ENCODE measurements at regions not wholly inside any gene's neighbourhood (a gene's known extent, or its start where the extent isn't known, plus 50 kb on each side); places are given as distances from the start of the nearest gene placed in this dataset.

DNA sequence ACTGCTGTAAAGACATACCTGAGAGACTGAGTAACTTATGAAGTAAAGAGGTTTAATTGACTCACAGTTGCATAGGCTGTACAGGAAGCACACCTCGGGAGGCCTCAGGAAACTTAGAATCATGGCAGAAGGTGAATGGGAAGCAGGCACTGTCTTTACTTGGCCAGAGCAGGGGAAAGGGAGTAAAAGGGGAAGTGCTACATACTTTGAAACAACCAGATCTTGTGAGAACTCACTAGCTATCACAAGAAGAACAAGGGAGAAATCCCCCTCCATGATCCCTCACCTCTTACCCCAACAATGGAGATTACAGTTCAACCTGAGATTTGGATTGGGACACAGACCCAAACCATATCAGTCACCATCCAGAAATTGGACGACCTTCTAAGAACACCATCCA lies 1285.8 kb upstream of the CDH9 start:
- Mint-ChIP-seq H3K27me3 (ENCODE audit: insufficient read depth) (peaks cover 1% of the 10 kb centered on the region; the same call in 1 of the 2 replicates), H3K36me3 (ENCODE audit: low read depth) (no peaks in the 10 kb centered on the region), H3K9me3 (peaks cover 15% of the 10 kb centered on the region), H3K27ac (no peak overlapping the region), H3K4me1 (ENCODE audit: low read depth) (no peaks in the 10 kb centered on the region), H3K4me3 (no peak overlapping the region)
- TF ChIP-seq, protein P1, sequence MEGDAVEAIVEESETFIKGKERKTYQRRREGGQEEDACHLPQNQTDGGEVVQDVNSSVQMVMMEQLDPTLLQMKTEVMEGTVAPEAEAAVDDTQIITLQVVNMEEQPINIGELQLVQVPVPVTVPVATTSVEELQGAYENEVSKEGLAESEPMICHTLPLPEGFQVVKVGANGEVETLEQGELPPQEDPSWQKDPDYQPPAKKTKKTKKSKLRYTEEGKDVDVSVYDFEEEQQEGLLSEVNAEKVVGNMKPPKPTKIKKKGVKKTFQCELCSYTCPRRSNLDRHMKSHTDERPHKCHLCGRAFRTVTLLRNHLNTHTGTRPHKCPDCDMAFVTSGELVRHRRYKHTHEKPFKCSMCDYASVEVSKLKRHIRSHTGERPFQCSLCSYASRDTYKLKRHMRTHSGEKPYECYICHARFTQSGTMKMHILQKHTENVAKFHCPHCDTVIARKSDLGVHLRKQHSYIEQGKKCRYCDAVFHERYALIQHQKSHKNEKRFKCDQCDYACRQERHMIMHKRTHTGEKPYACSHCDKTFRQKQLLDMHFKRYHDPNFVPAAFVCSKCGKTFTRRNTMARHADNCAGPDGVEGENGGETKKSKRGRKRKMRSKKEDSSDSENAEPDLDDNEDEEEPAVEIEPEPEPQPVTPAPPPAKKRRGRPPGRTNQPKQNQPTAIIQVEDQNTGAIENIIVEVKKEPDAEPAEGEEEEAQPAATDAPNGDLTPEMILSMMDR (IDR thresholded peaks at IDR 0.05), result no peak
- no peak for DNase-seq

- DNase-seq, result no peak
- H3K27me3 Mint-ChIP-seq (ENCODE audit: insufficient read depth), result no peaks in the 10 kb centered on the region; the same call in 1 of the 2 replicates
- no peak overlapping the region for H3K4me3 Mint-ChIP-seq
- TF ChIP-seq, protein P1 (IDR thresholded peaks at IDR 0.05), result no peak
- no peaks in the 10 kb centered on the region for H3K4me1 Mint-ChIP-seq (ENCODE audit: low read depth)
- no peaks in the 10 kb centered on the region for H3K36me3 Mint-ChIP-seq (ENCODE audit: low read depth)
- peaks cover 25% of the 10 kb centered on the region for H3K9me3 Mint-ChIP-seq
- H3K27ac Mint-ChIP-seq, result no peak overlapping the region
Observed at GRCh38 chr5:28313953-28314352, 1275.6 kb upstream of the CDH9 start.

GRCh38 chr5:28313321-28313951 lies 1275.0 kb upstream of the CDH9 start:
- H3K9me3 Mint-ChIP-seq, result peaks cover 23% of the 10 kb centered on the region
- H3K27ac Mint-ChIP-seq, result no peak overlapping the region
- no peaks in the 10 kb centered on the region for H3K36me3 Mint-ChIP-seq (ENCODE audit: low read depth)

DNA sequence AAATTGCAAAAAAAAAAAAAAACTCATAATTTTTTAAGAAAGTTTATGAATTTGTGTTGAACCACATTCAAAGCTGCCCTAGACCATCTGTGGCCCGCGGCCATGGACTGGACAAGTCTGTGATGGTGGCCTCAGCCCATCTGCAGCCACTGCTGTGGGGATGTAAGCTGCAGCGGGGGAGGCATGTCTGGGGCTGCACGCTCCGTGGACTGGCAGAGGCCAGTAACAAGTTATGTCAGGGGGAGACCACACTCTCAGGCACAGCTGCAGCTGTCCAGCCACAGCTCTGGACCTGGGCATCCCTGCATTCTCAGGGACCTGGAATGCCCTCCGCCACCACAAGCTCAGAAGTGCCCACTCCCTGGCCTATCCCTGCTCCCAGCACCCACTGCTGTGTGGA lies 1272.3 kb upstream of the CDH9 start:
- no peak overlapping the region for H3K4me3 Mint-ChIP-seq
- TF ChIP-seq, protein P1 (IDR thresholded peaks at IDR 0.05), result no peak
- no peak for DNase-seq
- H3K27ac Mint-ChIP-seq, result no peak overlapping the region
- H3K9me3 Mint-ChIP-seq, result peaks cover 22% of the 10 kb centered on the region
- H3K36me3 Mint-ChIP-seq (ENCODE audit: low read depth), result no peaks in the 10 kb centered on the region
- no peaks in the 10 kb centered on the region; the same call in 1 of the 2 replicates for H3K27me3 Mint-ChIP-seq (ENCODE audit: insufficient read depth)
- no peaks in the 10 kb centered on the region for H3K4me1 Mint-ChIP-seq (ENCODE audit: low read depth)

More at GRCh38 chr5:28313321-28313951, 1275.0 kb upstream of the CDH9 start:
- no peaks in the 10 kb centered on the region for H3K4me1 Mint-ChIP-seq (ENCODE audit: low read depth)
- H3K4me3 Mint-ChIP-seq, result no peak overlapping the region
- no peaks in the 10 kb centered on the region; the same call in 1 of the 2 replicates for H3K27me3 Mint-ChIP-seq (ENCODE audit: insufficient read depth)
- TF ChIP-seq, protein P1 (IDR thresholded peaks at IDR 0.05), result no peak
- no peak for DNase-seq

GRCh38 chr5:28305891-28306290 lies 1267.5 kb upstream of the CDH9 start:
- TF ChIP-seq, protein P1 (IDR thresholded peaks at IDR 0.05), result no peak
- DNase-seq, result no peak
- Mint-ChIP-seq H3K27me3 (ENCODE audit: insufficient read depth) (no peaks in the 10 kb centered on the region), H3K4me1 (ENCODE audit: low read depth) (no peaks in the 10 kb centered on the region), H3K9me3 (peaks cover 15% of the 10 kb centered on the region; the same call in 1 of the 2 replicates), H3K36me3 (ENCODE audit: low read depth) (no peaks in the 10 kb centered on the region), H3K27ac (no peak overlapping the region), H3K4me3 (no peak overlapping the region)
